Peyer's patch (tissue), 4 donors: ENCODE measurements at regions not wholly inside any gene's neighbourhood (a gene's known extent, or its start where the extent isn't known, plus 50 kb on each side); places are given as distances from the start of the nearest gene placed in this dataset.

Experiments used
- POLR2A ChIP-seq, 2 donors: fragments of 450-650 bp; IDR thresholded peaks; one replicate each; pipeline ENCODE4 v1.5.1; 2017; ENCODE audit warnings: antibody characterized with exemption in 2 of 2, mild to moderate bottlenecking in 2 of 2, moderate library complexity in 2 of 2
- TF ChIP-seq, protein P1 (sequence below), 6 experiments: fragments of 450-650 bp in 4 of 6; fragments of 200-600 bp in 2 of 6; sonication (generic) in 1 of 6; IDR thresholded peaks; one replicate each; pipeline ENCODE4 v1.5.1; 2017 to 2019; ENCODE audit warnings: antibody characterized with exemption in 6 of 6, mild to moderate bottlenecking in 3 of 6, moderate library complexity in 1 of 6

DNA sequence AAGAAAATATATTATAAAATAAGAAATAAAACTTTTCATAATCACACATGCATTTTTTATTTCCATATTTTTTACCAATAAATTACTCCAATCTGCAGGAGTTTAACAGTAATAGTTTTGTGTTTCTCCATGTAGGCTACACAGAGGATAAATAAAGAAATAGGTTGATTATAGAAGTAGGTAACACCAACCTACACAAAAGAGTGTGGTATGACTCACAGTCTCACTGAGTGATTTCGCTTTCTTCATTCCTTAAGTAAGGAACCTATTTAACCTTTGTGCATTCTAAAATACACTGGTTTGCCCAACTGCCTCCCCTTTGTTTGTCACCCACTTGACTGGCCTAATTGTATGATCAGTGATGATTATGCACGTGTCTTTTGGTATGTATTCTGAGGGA is 244.2 kb upstream of the RIMS1 start:
- TF ChIP-seq, protein P1, sequence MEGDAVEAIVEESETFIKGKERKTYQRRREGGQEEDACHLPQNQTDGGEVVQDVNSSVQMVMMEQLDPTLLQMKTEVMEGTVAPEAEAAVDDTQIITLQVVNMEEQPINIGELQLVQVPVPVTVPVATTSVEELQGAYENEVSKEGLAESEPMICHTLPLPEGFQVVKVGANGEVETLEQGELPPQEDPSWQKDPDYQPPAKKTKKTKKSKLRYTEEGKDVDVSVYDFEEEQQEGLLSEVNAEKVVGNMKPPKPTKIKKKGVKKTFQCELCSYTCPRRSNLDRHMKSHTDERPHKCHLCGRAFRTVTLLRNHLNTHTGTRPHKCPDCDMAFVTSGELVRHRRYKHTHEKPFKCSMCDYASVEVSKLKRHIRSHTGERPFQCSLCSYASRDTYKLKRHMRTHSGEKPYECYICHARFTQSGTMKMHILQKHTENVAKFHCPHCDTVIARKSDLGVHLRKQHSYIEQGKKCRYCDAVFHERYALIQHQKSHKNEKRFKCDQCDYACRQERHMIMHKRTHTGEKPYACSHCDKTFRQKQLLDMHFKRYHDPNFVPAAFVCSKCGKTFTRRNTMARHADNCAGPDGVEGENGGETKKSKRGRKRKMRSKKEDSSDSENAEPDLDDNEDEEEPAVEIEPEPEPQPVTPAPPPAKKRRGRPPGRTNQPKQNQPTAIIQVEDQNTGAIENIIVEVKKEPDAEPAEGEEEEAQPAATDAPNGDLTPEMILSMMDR (IDR thresholded peaks at IDR 0.05), result no peak
- no peak for TF ChIP-seq POLR2A (IDR thresholded peaks at IDR 0.05)
